Hippocampal formation (tissue), 2 donors: ENCODE measurements at regions not wholly inside any gene's neighbourhood (a gene's known extent, or its start where the extent isn't known, plus 50 kb on each side); places are given as distances from the start of the nearest gene placed in this dataset.

Experiments used
- DNase-seq, 2 donors: peaks; one replicate each; lab custom pipeline; 2025; lab: John Stamatoyannopoulos, UW

- DNase-seq: no peak
Observed at GRCh38 chr11:86726770-86727504, 54.5 kb upstream of the ME3 start.

- no peak for DNase-seq
Observed at GRCh38 chr11:86726118-86726753, 53.8 kb upstream of the ME3 start.

- DNase-seq: no peak
Observed at GRCh38 chr11:86724137-86724536, 51.7 kb upstream of the ME3 start.

GRCh38 chr11:86723281-86723680 is 50.9 kb upstream of the ME3 start:
- DNase-seq: no peak

- DNase-seq: no peak
Observed at GRCh38 chr11:86722748-86723147, 50.3 kb upstream of the ME3 start.
